Forelimb muscle (tissue), 1 donor: ENCODE measurements at regions not wholly inside any gene's neighbourhood (a gene's known extent, or its start where the extent isn't known, plus 50 kb on each side); places are given as distances from the start of the nearest gene placed in this dataset.
"Not testable (repeated sequence)": the region's sequence is repeated elsewhere in the genome, so short reads cannot be mapped to it uniquely, and the experiment has no call there.

Experiments used
- DNase-seq: peaks from one replicate; pipeline ENCODE4 v3.0.0-alpha.2; 2013; ENCODE audit warnings: low read depth

GRCh38 chr5:92992073-92992472, 588.9 kb downstream of the NR2F1-AS1 start:
- no peak for DNase-seq

- DNase-seq, result no peak
Measured at GRCh38 chr5:92991581-92992067, 589.4 kb downstream of the NR2F1-AS1 start.

GRCh38 chr5:92990771-92991170, 590.2 kb downstream of the NR2F1-AS1 start:
- no peak for DNase-seq

GRCh38 chr5:92981001-92981400, 600.0 kb downstream of the NR2F1-AS1 start:
- no peak for DNase-seq

GRCh38 chr5:92980491-92980890, 600.5 kb downstream of the NR2F1-AS1 start:
- DNase-seq, result no peak

- DNase-seq, result no peak
Measured at GRCh38 chr5:92979716-92980115, 601.3 kb downstream of the NR2F1-AS1 start.

- no peak for DNase-seq
Measured at GRCh38 chr5:92977846-92978540, 603.0 kb downstream of the NR2F1-AS1 start.

GRCh38 chr5:92976156-92976555, 604.9 kb downstream of the NR2F1-AS1 start:
- DNase-seq, result no peak

- DNase-seq, result no peak
Measured at GRCh38 chr5:92969781-92970237, 611.2 kb downstream of the NR2F1-AS1 start.

GRCh38 chr5:92969191-92969780, 611.7 kb downstream of the NR2F1-AS1 start:
- DNase-seq, result no peak

- no peak for DNase-seq
Measured at GRCh38 chr5:92963800-92964199, 617.2 kb downstream of the NR2F1-AS1 start.

- DNase-seq, result no peak
Measured at GRCh38 chr5:92962752-92963151, 618.3 kb downstream of the NR2F1-AS1 start.

GRCh38 chr5:92956886-92957285, 624.1 kb downstream of the NR2F1-AS1 start:
- DNase-seq, result no peak

- DNase-seq, result no peak
Measured at GRCh38 chr5:92952243-92952642, 628.8 kb downstream of the NR2F1-AS1 start.

GRCh38 chr5:92951746-92952145, 629.3 kb downstream of the NR2F1-AS1 start:
- DNase-seq, result no peak

GRCh38 chr5:92946546-92946945, 634.5 kb downstream of the NR2F1-AS1 start:
- no peak for DNase-seq

- no peak for DNase-seq
Measured at GRCh38 chr5:92945605-92946097, 635.4 kb downstream of the NR2F1-AS1 start.

- peak; percentile 8 for DNase-seq
Measured at GRCh38 chr5:92944903-92945604, 636.0 kb downstream of the NR2F1-AS1 start.

GRCh38 chr5:92944337-92944736, 636.7 kb downstream of the NR2F1-AS1 start:
- no peak for DNase-seq

GRCh38 chr5:92942762-92943161, 638.3 kb downstream of the NR2F1-AS1 start:
- DNase-seq, result no peak

- no peak for DNase-seq
Measured at GRCh38 chr5:92941806-92942205, 639.2 kb downstream of the NR2F1-AS1 start.

- DNase-seq, result no peak
Measured at GRCh38 chr5:92939428-92939827, 641.6 kb downstream of the NR2F1-AS1 start.

GRCh38 chr5:92937396-92937795, 643.6 kb downstream of the NR2F1-AS1 start:
- not testable (repeated sequence) for DNase-seq
